ENCODE measurements at regions not wholly inside any gene's neighbourhood (a gene's known extent, or its start where the extent isn't known, plus 50 kb on each side); places are given as distances from the start of the nearest gene placed in this dataset.
"Not testable (repeated sequence)": the region's sequence is repeated elsewhere in the genome, so short reads cannot be mapped to it uniquely, and the experiment has no call there.

DNA sequence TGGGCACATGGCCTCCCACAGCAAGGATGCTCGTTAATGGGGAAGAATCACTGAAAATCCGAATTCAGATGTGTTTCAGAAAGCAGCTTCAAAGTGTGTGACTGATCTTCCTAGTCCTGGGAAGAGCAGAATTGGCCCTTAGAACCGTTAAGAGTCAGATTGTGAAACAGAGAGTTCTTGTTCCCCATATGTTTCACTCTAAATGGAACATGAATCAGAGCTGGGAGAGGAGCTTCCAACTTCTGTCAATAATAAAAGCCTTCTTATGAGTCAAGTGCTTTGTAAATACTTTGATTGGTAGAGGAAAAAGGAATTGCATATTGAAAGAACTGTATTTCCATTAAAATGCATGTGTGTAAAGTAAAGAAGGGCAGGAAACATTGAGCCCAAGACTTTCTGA lies 256.1 kb upstream of the PLGLB1 start:
- not testable (repeated sequence) for H3K36me3 ChIP-seq (replicated peaks; ENCODE audit: insufficient read depth, low read length); H3K4me1 ChIP-seq (ENCODE audit: low read length); H3K9me3 ChIP-seq (replicated peaks; ENCODE audit: insufficient read depth, low read length); DNase-seq; H3K4me3 ChIP-seq (ENCODE audit: low read length); H4K20me1 ChIP-seq (ENCODE audit: insufficient read depth, low read length); H3K9ac ChIP-seq (ENCODE audit: low read length); H3K27ac ChIP-seq (ENCODE audit: low read length); H2AFZ ChIP-seq (ENCODE audit: low read length); H3K27me3 ChIP-seq (replicated peaks; ENCODE audit: insufficient read depth, low read length); H3F3A ChIP-seq (ENCODE audit: insufficient read depth, low read length); H3K4me2 ChIP-seq (ENCODE audit: low read depth, low read length); H3K79me2 ChIP-seq (ENCODE audit: low read length); H3K9me2 ChIP-seq (replicated peaks; ENCODE audit: insufficient read depth, low read length)

DNA sequence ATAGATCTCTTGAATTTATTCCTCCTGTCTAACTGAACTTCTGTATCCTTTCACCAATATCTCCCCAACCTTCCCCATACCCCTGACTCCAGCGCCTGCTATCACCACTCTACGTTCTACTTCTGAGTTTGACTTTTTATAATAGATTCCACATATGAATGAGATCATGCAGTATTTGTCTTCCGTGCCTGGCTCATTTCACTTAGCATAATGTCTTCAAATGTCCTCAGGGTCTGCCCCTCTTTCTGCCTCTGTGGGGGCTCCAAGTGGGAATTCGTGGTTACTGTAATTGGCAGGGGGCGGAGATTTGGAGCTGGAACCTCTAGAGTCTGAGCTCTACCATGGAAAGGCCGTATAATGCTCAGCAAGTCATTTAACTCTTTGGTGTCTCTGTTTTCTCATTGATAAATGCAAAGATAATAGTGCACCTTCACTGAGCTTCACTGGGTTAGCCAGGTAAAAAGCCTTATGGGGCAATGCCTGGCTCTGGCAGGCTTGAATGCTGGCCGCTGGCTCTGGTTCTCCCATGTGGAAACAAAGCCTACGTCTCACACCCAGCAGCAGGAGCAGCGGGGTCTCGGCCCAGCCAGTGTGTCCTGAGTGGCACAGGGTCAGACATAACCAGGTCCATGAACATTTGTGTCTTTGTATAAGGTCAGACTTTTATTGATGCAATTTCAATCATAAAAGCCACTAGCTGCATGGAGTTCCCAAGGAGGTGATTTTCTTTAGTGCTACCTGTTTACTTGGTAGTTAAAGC lies 259.1 kb upstream of the PLGLB1 start:
- H3K4me3 ChIP-seq (ENCODE audit: low read length); H3K9ac ChIP-seq (ENCODE audit: low read length); H3F3A ChIP-seq (ENCODE audit: insufficient read depth, low read length); H3K36me3 ChIP-seq (replicated peaks; ENCODE audit: insufficient read depth, low read length); H3K4me1 ChIP-seq (ENCODE audit: low read length); H4K20me1 ChIP-seq (ENCODE audit: insufficient read depth, low read length); DNase-seq; H3K27me3 ChIP-seq (replicated peaks; ENCODE audit: insufficient read depth, low read length); H3K9me2 ChIP-seq (replicated peaks; ENCODE audit: insufficient read depth, low read length); H3K9me3 ChIP-seq (replicated peaks; ENCODE audit: insufficient read depth, low read length); H3K27ac ChIP-seq (ENCODE audit: low read length); H3K4me2 ChIP-seq (ENCODE audit: low read depth, low read length); H3K79me2 ChIP-seq (ENCODE audit: low read length); H2AFZ ChIP-seq (ENCODE audit: low read length): not testable (repeated sequence)

DNA sequence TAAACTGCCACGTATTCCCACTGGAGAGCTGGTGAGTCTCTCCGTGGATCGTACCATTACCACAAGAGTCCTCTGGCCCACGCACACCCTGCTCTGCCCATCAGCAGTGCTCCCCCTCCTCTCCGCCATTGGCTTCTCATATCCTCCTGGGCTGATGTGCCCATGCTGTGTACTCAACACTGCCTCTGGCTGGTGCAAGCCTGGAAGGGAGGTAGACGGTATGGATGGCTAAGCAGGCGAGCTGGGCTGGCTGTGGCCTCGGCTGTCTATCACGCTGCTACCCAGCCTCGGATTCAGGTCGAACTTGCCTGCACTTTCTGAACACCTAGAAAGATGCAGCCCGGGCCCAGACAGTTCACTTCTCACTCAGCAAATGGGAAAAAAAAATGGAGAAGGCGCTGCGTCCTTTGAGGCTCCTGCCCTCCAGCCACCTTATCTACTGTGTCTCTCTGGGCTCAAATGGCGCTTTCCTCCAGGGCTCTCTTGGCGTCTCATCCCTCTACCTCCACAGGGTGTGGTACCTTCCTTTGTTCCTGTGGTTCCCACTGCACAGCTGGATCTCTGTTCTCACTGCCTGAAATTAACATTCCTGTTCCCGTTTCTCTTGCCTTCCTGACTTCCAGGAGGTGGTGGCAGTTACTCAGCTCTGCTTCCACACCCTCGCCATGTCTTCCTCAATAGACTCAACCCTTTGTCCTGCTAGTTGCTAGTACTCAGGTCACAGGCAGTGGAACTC lies 262.3 kb upstream of the PLGLB1 start:
- H3K27me3 ChIP-seq (replicated peaks; ENCODE audit: insufficient read depth, low read length); H3K4me2 ChIP-seq (ENCODE audit: low read depth, low read length); H2AFZ ChIP-seq (ENCODE audit: low read length); H4K20me1 ChIP-seq (ENCODE audit: insufficient read depth, low read length); H3K4me3 ChIP-seq (ENCODE audit: low read length); H3K9ac ChIP-seq (ENCODE audit: low read length); H3K36me3 ChIP-seq (replicated peaks; ENCODE audit: insufficient read depth, low read length); H3K9me3 ChIP-seq (replicated peaks; ENCODE audit: insufficient read depth, low read length); DNase-seq; H3F3A ChIP-seq (ENCODE audit: insufficient read depth, low read length); H3K4me1 ChIP-seq (ENCODE audit: low read length); H3K27ac ChIP-seq (ENCODE audit: low read length); H3K79me2 ChIP-seq (ENCODE audit: low read length); H3K9me2 ChIP-seq (replicated peaks; ENCODE audit: insufficient read depth, low read length): not testable (repeated sequence)

DNA sequence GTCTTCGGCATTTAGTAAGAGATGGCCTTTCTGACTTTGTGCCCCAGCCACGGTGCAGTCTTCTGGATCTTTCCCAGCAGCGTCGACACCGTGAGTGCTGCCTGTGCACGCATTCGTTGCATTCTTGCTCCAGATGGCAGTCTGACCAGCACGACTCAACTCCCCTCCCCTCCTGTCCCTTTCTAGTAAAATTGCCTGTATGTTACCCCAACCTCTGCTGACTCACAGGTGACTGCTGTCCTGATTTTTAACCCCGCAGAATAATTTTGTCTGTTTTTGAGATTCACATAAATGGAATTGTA lies 262.8 kb upstream of the PLGLB1 start:
- H2AFZ ChIP-seq (ENCODE audit: low read length); H3K79me2 ChIP-seq (ENCODE audit: low read length); H3K4me1 ChIP-seq (ENCODE audit: low read length); H3K9ac ChIP-seq (ENCODE audit: low read length); DNase-seq; H3K27ac ChIP-seq (ENCODE audit: low read length); H3K9me3 ChIP-seq (replicated peaks; ENCODE audit: insufficient read depth, low read length); H3F3A ChIP-seq (ENCODE audit: insufficient read depth, low read length); H3K4me2 ChIP-seq (ENCODE audit: low read depth, low read length); H3K27me3 ChIP-seq (replicated peaks; ENCODE audit: insufficient read depth, low read length); H3K4me3 ChIP-seq (ENCODE audit: low read length); H3K36me3 ChIP-seq (replicated peaks; ENCODE audit: insufficient read depth, low read length); H3K9me2 ChIP-seq (replicated peaks; ENCODE audit: insufficient read depth, low read length); H4K20me1 ChIP-seq (ENCODE audit: insufficient read depth, low read length): not testable (repeated sequence)

DNA sequence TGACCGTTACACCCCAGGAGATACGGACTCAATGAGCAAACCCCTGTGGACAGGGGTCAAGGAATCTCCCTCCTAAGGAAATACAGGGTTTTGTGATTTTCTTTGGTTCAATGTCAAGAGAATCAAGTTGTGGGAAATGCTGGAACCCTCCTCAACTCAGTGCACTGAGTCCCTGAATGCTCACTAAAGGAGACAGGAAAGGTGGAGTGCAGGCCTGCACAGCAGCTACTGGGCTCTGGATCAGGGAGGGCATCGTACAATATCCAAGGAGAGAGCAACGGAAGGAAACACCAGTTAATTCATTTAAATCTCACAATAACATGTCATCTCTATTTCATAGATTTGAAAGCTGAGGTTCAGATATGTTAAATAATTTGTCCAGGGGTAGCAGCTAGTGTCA lies 263.5 kb upstream of the PLGLB1 start:
- H4K20me1 ChIP-seq (ENCODE audit: insufficient read depth, low read length); H3K9me3 ChIP-seq (replicated peaks; ENCODE audit: insufficient read depth, low read length); H3K27ac ChIP-seq (ENCODE audit: low read length); H3K4me1 ChIP-seq (ENCODE audit: low read length); H3K4me2 ChIP-seq (ENCODE audit: low read depth, low read length); H2AFZ ChIP-seq (ENCODE audit: low read length); H3F3A ChIP-seq (ENCODE audit: insufficient read depth, low read length); DNase-seq; H3K27me3 ChIP-seq (replicated peaks; ENCODE audit: insufficient read depth, low read length); H3K79me2 ChIP-seq (ENCODE audit: low read length); H3K9ac ChIP-seq (ENCODE audit: low read length); H3K4me3 ChIP-seq (ENCODE audit: low read length); H3K9me2 ChIP-seq (replicated peaks; ENCODE audit: insufficient read depth, low read length); H3K36me3 ChIP-seq (replicated peaks; ENCODE audit: insufficient read depth, low read length): not testable (repeated sequence)

DNA sequence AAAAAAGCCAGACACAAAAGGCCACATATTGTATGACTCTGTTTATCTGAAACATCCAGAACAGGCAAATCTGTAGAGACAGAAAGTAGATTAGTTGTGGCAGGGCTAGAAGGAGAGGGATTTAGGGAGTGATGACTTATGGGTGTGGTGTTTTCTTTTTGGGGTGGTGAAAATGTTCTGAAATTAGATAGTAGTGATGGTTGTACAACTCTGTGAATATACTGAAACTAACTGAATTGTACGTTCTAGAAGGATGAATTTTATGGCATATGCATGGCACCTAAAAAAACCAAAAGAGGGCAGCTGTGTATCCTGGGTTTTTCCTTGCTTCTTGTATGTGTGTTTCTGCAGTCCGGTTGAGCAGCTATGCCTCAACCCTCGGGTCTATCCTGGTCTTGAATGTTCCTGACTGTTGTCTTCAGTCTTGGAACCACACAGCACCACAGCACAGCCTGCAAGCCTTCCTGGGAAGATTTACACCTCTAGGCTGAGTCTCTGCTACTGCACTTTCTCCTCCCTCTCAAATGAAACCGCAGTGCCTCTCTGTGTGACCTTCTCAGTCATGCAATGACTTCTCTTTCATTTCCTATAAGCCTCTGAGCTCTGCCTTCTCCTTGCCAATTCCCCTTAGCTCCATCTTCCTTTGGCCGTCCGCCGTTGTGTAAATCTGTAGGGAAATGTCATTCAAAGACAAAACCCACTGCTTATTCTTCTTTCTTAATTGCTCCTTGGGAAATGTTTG lies 269.1 kb upstream of the PLGLB1 start:
- H3K4me1 ChIP-seq (ENCODE audit: low read length); H3F3A ChIP-seq (ENCODE audit: insufficient read depth, low read length); H3K27ac ChIP-seq (ENCODE audit: low read length); H3K4me2 ChIP-seq (ENCODE audit: low read depth, low read length); H3K27me3 ChIP-seq (replicated peaks; ENCODE audit: insufficient read depth, low read length); H3K9me3 ChIP-seq (replicated peaks; ENCODE audit: insufficient read depth, low read length); DNase-seq; H3K36me3 ChIP-seq (replicated peaks; ENCODE audit: insufficient read depth, low read length); H4K20me1 ChIP-seq (ENCODE audit: insufficient read depth, low read length); H3K9me2 ChIP-seq (replicated peaks; ENCODE audit: insufficient read depth, low read length); H3K9ac ChIP-seq (ENCODE audit: low read length); H3K4me3 ChIP-seq (ENCODE audit: low read length); H2AFZ ChIP-seq (ENCODE audit: low read length); H3K79me2 ChIP-seq (ENCODE audit: low read length): not testable (repeated sequence)

DNA sequence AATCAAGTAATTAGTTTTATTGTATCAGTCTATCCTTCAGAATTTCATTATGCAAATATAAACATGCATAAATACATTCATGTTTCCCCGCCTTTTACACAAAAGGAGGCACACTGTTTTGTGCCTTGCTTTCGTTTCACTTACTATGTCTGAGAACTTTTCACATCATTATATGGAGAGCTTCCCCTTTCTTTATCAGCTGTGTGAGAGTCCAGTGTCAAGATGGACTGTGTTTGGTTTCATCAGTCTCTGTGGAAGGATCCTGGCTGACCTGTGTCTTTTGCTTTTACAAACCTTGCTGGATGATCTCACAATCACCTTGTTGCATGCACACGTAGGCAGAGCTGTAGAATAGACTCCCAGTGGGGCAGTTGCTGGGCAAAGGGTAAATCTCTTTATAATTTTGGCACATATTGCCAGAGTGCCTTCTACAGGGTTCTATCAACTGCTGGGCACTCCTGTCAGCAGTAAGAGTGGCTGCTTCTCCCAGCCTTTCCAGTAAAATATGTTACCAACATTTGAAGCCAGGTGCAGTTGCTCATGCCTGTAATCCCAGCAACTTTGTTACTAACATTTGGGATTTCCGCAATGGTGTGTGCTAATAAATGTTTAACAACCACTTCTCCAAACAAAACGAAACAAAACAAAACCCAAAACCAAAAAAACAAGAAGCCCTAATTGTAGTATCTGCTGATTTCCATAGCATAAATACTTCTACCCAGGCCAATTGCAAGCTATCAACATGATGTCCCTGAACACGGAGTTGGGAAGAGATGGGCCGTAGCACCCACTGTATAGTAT lies 270.0 kb upstream of the PLGLB1 start:
- H3K36me3 ChIP-seq (replicated peaks; ENCODE audit: insufficient read depth, low read length); H2AFZ ChIP-seq (ENCODE audit: low read length); H3K4me3 ChIP-seq (ENCODE audit: low read length); H3K4me1 ChIP-seq (ENCODE audit: low read length); H3K9ac ChIP-seq (ENCODE audit: low read length); H3K27me3 ChIP-seq (replicated peaks; ENCODE audit: insufficient read depth, low read length); H3K4me2 ChIP-seq (ENCODE audit: low read depth, low read length); H3K79me2 ChIP-seq (ENCODE audit: low read length); H3K9me3 ChIP-seq (replicated peaks; ENCODE audit: insufficient read depth, low read length); H4K20me1 ChIP-seq (ENCODE audit: insufficient read depth, low read length); DNase-seq; H3F3A ChIP-seq (ENCODE audit: insufficient read depth, low read length); H3K9me2 ChIP-seq (replicated peaks; ENCODE audit: insufficient read depth, low read length); H3K27ac ChIP-seq (ENCODE audit: low read length): not testable (repeated sequence)

All from MM.1S (cell line).